Body of pancreas (tissue), 4 donors: ENCODE measurements at regions not wholly inside any gene's neighbourhood (a gene's known extent, or its start where the extent isn't known, plus 50 kb on each side); places are given as distances from the start of the nearest gene placed in this dataset.

Experiments used
- ATAC-seq: fragments of 150-250 bp; one replicate; pipeline ENCODE4 v1.9.1; 2016
- DNase-seq, 4 donors: peaks; one replicate each; pipeline ENCODE4 v3.0.0-alpha.2; 2019
- H3K27ac ChIP-seq, 4 donors: fragments of 200-600 bp; sonication (generic); 1 replicate in 3 of 4; 2 replicates in 1 of 4; pipeline versions ENCODE4 v1.5.1 to v1.6.1; 2016 to 2019; ENCODE audit warnings: mild to moderate bottlenecking in 1 of 4, mixed read lengths in 1 of 4, moderate library complexity in 1 of 4
- H3K27me3 ChIP-seq, 2 donors: fragments of 200-600 bp; sonication (generic); one replicate each; pipeline ENCODE4 v1.6.0; 2016; ENCODE audit warnings: mild to moderate bottlenecking in 1 of 2
- H3K36me3 ChIP-seq, 2 donors: fragments of 200-600 bp; sonication (generic); replicated peaks in 1 of 2; 2 replicates each; pipeline ENCODE4 v1.5.1; 2016; ENCODE audit warnings: low read depth in 2 of 2; ENCODE audit not compliant: insufficient read depth in 1 of 2
- H3K4me1 ChIP-seq: fragments of 200-600 bp; sonication (generic); one replicate; pipeline ENCODE4 v1.6.0; 2016
- H3K4me3 ChIP-seq, 2 donors: fragments of 200-600 bp; sonication (generic); 1 replicate in 1 of 2; 2 replicates in 1 of 2; pipeline ENCODE4 v1.5.1; 2016 to 2019
- H3K9me3 ChIP-seq, 3 donors: fragments of 200-600 bp; sonication (generic); 1 replicate in 2 of 3; 2 replicates in 1 of 3; pipeline ENCODE4 v1.5.1; 2016
- POLR2A ChIP-seq, 3 donors: fragments of 450-650 bp; IDR thresholded peaks; one replicate each; pipeline ENCODE4 v1.6.1; 2016; ENCODE audit warnings: antibody characterized with exemption in 3 of 3, mild to moderate bottlenecking in 2 of 3
- WGBS, 2 donors: methylation state at CpG; one replicate each; pipeline ENCODE4 v1.1.5; 2017; 5-methylcytosine and 5-hydroxymethylcytosine counted together
- intact Hi-C: fragments of 100-400 bp; cut with DNase I; formaldehyde crosslinking; loops from one replicate; pipeline ENCODE4 v1.15.1; 2023
- TF ChIP-seq, protein P1 (sequence below), 7 experiments: fragments of 450-650 bp in 4 of 7; fragments of 200-600 bp in 3 of 7; sonication (generic) in 3 of 7; IDR thresholded peaks; one replicate each; pipeline ENCODE4 v1.5.1; 2016 to 2019; ENCODE audit warnings: antibody characterized with exemption in 7 of 7

GRCh38 chr2:240256704-240257637 lies 116.5 kb upstream of the OTOS start:
- no peaks in the 10 kb centered on the region for H3K27me3 ChIP-seq
- H3K36me3 ChIP-seq: no peaks in the 10 kb centered on the region
- H3K27ac ChIP-seq: peak overlapping the region; percentile 68 to 86 (median 80)
- 91 to 93% methylated on average over 10 to 25 of the region's 26 CpGs for WGBS, 2 donors
- no peaks in the 10 kb centered on the region for H3K9me3 ChIP-seq
- DNase-seq: peak in 1 of 4 donors; percentile 11
- intact Hi-C loops: no loop called here
- H3K4me3 ChIP-seq: no peak overlapping the region
- ATAC-seq: no peak
- peaks cover 59% of the 10 kb centered on the region for H3K4me1 ChIP-seq
- TF ChIP-seq, protein P1, sequence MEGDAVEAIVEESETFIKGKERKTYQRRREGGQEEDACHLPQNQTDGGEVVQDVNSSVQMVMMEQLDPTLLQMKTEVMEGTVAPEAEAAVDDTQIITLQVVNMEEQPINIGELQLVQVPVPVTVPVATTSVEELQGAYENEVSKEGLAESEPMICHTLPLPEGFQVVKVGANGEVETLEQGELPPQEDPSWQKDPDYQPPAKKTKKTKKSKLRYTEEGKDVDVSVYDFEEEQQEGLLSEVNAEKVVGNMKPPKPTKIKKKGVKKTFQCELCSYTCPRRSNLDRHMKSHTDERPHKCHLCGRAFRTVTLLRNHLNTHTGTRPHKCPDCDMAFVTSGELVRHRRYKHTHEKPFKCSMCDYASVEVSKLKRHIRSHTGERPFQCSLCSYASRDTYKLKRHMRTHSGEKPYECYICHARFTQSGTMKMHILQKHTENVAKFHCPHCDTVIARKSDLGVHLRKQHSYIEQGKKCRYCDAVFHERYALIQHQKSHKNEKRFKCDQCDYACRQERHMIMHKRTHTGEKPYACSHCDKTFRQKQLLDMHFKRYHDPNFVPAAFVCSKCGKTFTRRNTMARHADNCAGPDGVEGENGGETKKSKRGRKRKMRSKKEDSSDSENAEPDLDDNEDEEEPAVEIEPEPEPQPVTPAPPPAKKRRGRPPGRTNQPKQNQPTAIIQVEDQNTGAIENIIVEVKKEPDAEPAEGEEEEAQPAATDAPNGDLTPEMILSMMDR (IDR thresholded peaks at IDR 0.05): no peak
- no peak for TF ChIP-seq POLR2A (IDR thresholded peaks at IDR 0.05)

DNA sequence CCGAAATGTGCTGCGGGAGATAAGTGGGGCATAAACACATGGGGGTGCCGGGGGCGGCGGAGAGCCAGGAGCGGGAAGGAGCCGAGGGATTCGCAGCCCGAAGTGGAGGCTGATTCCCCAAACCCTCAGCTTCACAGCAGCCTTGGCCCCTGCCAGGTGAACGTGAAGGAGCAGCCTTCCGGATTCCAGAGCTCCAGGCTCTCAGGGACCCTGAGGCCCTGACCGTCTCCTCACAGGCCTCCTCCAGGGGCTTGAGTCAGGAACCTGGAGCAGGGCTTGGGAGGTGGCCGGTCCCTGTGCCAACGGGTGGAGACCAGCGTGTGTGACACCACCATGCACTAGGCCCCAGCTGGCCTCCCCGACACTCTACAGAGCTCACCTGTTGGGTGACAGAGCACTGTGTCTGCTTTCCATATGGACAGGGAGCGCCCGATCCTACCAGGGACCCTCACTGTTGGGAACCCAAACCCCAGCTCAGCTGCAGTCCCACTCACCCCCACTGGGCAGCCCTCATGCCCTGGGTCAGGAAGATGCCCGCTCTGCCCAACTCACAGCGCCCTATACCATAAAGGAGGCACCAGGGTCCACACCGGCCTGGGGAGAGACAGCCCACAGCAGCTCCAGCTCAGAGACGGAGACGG lies 117.6 kb upstream of the OTOS start:
- peak overlapping the region in 3 of 4 donors; percentile 83 to 85 (median 84) for H3K27ac ChIP-seq
- H3K4me3 ChIP-seq: no peak overlapping the region
- H3K9me3 ChIP-seq: peaks cover 0 to 7% (median 0%) of the 10 kb centered on the region in 3 donors
- H3K36me3 ChIP-seq: no peaks in the 10 kb centered on the region
- TF ChIP-seq POLR2A (IDR thresholded peaks at IDR 0.05): no peak
- TF ChIP-seq, protein P1 (IDR thresholded peaks at IDR 0.05): no peak
- peaks cover 49% of the 10 kb centered on the region for H3K4me1 ChIP-seq
- DNase-seq: peak in 1 of 4 donors; percentile 11
- WGBS, 2 donors: 95 to 99% methylated on average over 14 to 23 of the region's 23 CpGs
- intact Hi-C loops: no loop called here
- no peaks in the 10 kb centered on the region for H3K27me3 ChIP-seq
- ATAC-seq: no peak

GRCh38 chr2:240258685-240259084 lies 118.2 kb upstream of the OTOS start:
- ATAC-seq (no peak), DNase-seq (no peak)
- WGBS, 2 donors: 80 to 87% methylated on average over 1 to 8 of the region's 10 CpGs
- intact Hi-C loops: no loop called here
- peak overlapping the region; percentile 57 to 85 (median 84) for H3K27ac ChIP-seq
- H3K36me3 ChIP-seq: no peaks in the 10 kb centered on the region
- no peaks in the 10 kb centered on the region for H3K27me3 ChIP-seq
- H3K4me1 ChIP-seq: peaks cover 45% of the 10 kb centered on the region
- peaks cover 0 to 13% (median 0%) of the 10 kb centered on the region in 3 donors for H3K9me3 ChIP-seq
- no peak for TF ChIP-seq POLR2A (IDR thresholded peaks at IDR 0.05)
- TF ChIP-seq, protein P1 (IDR thresholded peaks at IDR 0.05): no peak
- no peak overlapping the region for H3K4me3 ChIP-seq

- peak; percentile 80 to 87 (median 86) for DNase-seq
- intact Hi-C loops: no loop called here
- Histone ChIP-seq H3K9me3 (peaks cover 0 to 13% (median 0%) of the 10 kb centered on the region in 3 donors), H3K36me3 (no peaks in the 10 kb centered on the region), H3K27ac (peak overlapping the region; percentile 57 to 85 (median 84)), H3K27me3 (no peaks in the 10 kb centered on the region), H3K4me3 (no peak overlapping the region), H3K4me1 (peaks cover 38% of the 10 kb centered on the region)
- TF ChIP-seq, protein P1 (IDR thresholded peaks at IDR 0.05): peak in 1 of 7 experiments; percentile 9
- peak in 2 of 3 donors; percentile 14 to 29 for TF ChIP-seq POLR2A (IDR thresholded peaks at IDR 0.05)
- 21 to 26% methylated on average over 11 to 17 of the region's 17 CpGs for WGBS, 2 donors
- ATAC-seq: peak; percentile 82
Observed at GRCh38 chr2:240259201-240259923, 118.9 kb upstream of the OTOS start.
